Endodermal cell (in vitro differentiated cells): ENCODE measurements at regions not wholly inside any gene's neighbourhood (a gene's known extent, or its start where the extent isn't known, plus 50 kb on each side); places are given as distances from the start of the nearest gene placed in this dataset.

Experiments used
- DNase-seq: peaks from one replicate; pipeline ENCODE4 v3.0.0-alpha.2; 2017
- H3K27ac ChIP-seq: 2 replicates; pipeline ENCODE4 v1.5.1; 2013; ENCODE audit warnings: mild to moderate bottlenecking, low read depth, low read length, moderate library complexity
- H3K27me3 ChIP-seq: 2 replicates; pipeline ENCODE4 v1.6.1; 2013; ENCODE audit warnings: mild to moderate bottlenecking, low read length, moderate library complexity; ENCODE audit not compliant: insufficient read depth, control insufficient read depth, poor library complexity, severe bottlenecking
- H3K36me3 ChIP-seq: 2 replicates; pipeline ENCODE4 v1.7.0; 2013; ENCODE audit warnings: mild to moderate bottlenecking, low read length, moderate library complexity; ENCODE audit not compliant: control insufficient read depth, insufficient read depth
- H3K4me1 ChIP-seq: one replicate; pipeline ENCODE4 v1.7.0; 2013; ENCODE audit warnings: low read length; ENCODE audit not compliant: control insufficient read depth, insufficient read depth
- H3K4me3 ChIP-seq: 2 replicates; pipeline ENCODE4 v1.5.1; 2013; ENCODE audit warnings: mild to moderate bottlenecking, low read length, moderate library complexity
- H3K9ac ChIP-seq: 2 replicates; pipeline ENCODE4 v1.6.1; 2013; ENCODE audit warnings: mild to moderate bottlenecking, low read length, moderate library complexity; ENCODE audit not compliant: poor library complexity, severe bottlenecking; ENCODE audit errors: extremely low read depth
- H3K9me3 ChIP-seq: 2 replicates; pipeline ENCODE4 v1.6.1; 2013; ENCODE audit warnings: mild to moderate bottlenecking, low read length, moderate library complexity; ENCODE audit not compliant: control insufficient read depth
- H3K27ac Mint-ChIP-seq: 2 replicates; pipeline ENCODE4 v1.8.0; 2020; ENCODE audit warnings: mixed read lengths
- H3K27me3 Mint-ChIP-seq: 2 replicates; pipeline ENCODE4 v1.8.0; 2021; ENCODE audit warnings: mild to moderate bottlenecking, mixed read lengths; ENCODE audit not compliant: insufficient read depth
- H3K36me3 Mint-ChIP-seq: 2 replicates; pipeline ENCODE4 v1.8.0; 2020; ENCODE audit warnings: low read depth, mixed read lengths
- H3K4me1 Mint-ChIP-seq: 2 replicates; pipeline ENCODE4 v1.8.0; 2020; ENCODE audit warnings: mixed read lengths
- H3K4me3 Mint-ChIP-seq: 2 replicates; pipeline ENCODE4 v1.8.0; 2020; ENCODE audit warnings: mild to moderate bottlenecking, moderate library complexity, mixed read lengths
- H3K9me3 Mint-ChIP-seq: 2 replicates; pipeline ENCODE4 v1.8.0; 2020; ENCODE audit warnings: mild to moderate bottlenecking, mixed read lengths
- CTCF ChIP-seq: fragments of 200-600 bp; sonication (generic); conservative IDR thresholded peaks from 2 replicates; pipeline ENCODE4 v1.5.0; 2021; ENCODE audit warnings: antibody characterized with exemption, mild to moderate bottlenecking
- WGBS, 2 experiments: methylation state at CpG; one replicate each; pipeline versions ENCODE4 v1.1.5 to v1.1.7; 2013; ENCODE audit warnings: missing lambda C conversion rate in 2 of 2, mixed read lengths in 1 of 2; ENCODE audit not compliant: insufficient coverage in 1 of 2, insufficient read length in 1 of 2; 5-methylcytosine and 5-hydroxymethylcytosine counted together

- no peaks in the 10 kb centered on the region for H3K27me3 Mint-ChIP-seq
These were observed 705.3 kb downstream of the SOCS6 start for GRCh38 chr18:70994116-70994515.

GRCh38 chr18:70991577-70991976 lies 702.7 kb downstream of the SOCS6 start:
- no peak overlapping the region for H3K27ac Mint-ChIP-seq
- H3K27ac ChIP-seq = no peak overlapping the region
- peaks cover 4% of the 10 kb centered on the region for H3K36me3 Mint-ChIP-seq
- H3K9me3 Mint-ChIP-seq = peaks cover 34% of the 10 kb centered on the region
- H3K27me3 ChIP-seq = no peaks in the 10 kb centered on the region
- no peaks in the 10 kb centered on the region for H3K4me1 ChIP-seq
- no peak for DNase-seq
- peaks cover 1% of the 10 kb centered on the region for H3K4me1 Mint-ChIP-seq
- TF ChIP-seq CTCF = no peak
- H3K9ac ChIP-seq = no peak overlapping the region
- H3K27me3 Mint-ChIP-seq = no peaks in the 10 kb centered on the region
- H3K4me3 Mint-ChIP-seq = no peak overlapping the region
- no peaks in the 10 kb centered on the region for H3K36me3 ChIP-seq
- peaks cover 58% of the 10 kb centered on the region for H3K9me3 ChIP-seq
- no peak overlapping the region for H3K4me3 ChIP-seq

More at GRCh38 chr18:70994116-70994515, 705.3 kb downstream of the SOCS6 start:
- H3K4me3 ChIP-seq = no peak overlapping the region
- no peak for DNase-seq
- Mint-ChIP-seq H3K27ac (no peak overlapping the region), H3K36me3 (peaks cover 4% of the 10 kb centered on the region), H3K4me3 (no peak overlapping the region), H3K4me1 (peaks cover 7% of the 10 kb centered on the region), H3K9me3 (peaks cover 18% of the 10 kb centered on the region)
- H3K27me3 ChIP-seq = no peaks in the 10 kb centered on the region
- no peaks in the 10 kb centered on the region for H3K36me3 ChIP-seq
- no peaks in the 10 kb centered on the region for H3K4me1 ChIP-seq
- H3K27ac ChIP-seq = no peak overlapping the region
- TF ChIP-seq CTCF = no peak
- no peak overlapping the region for H3K9ac ChIP-seq
- peaks cover 42% of the 10 kb centered on the region for H3K9me3 ChIP-seq
- WGBS, 2 experiments = 66% methylated on average over 2 of the region's 3 CpGs; no CpG with 5 or more reads in 1 of the 2 experiments

- H3K9me3 ChIP-seq = peaks cover 78% of the 10 kb centered on the region
- WGBS, 2 experiments = 87% methylated on average over 1 of the region's 1 CpG; no CpG with 5 or more reads in 1 of the 2 experiments
- H3K9ac ChIP-seq = no peak overlapping the region
These were observed 697.1 kb downstream of the SOCS6 start for GRCh38 chr18:70985948-70986347.

More at GRCh38 chr18:70985948-70986347, 697.1 kb downstream of the SOCS6 start:
- no peaks in the 10 kb centered on the region for H3K36me3 ChIP-seq
- H3K4me3 Mint-ChIP-seq = no peak overlapping the region
- no peak overlapping the region for H3K27ac Mint-ChIP-seq
- no peak for DNase-seq
- no peaks in the 10 kb centered on the region for H3K36me3 Mint-ChIP-seq
- no peaks in the 10 kb centered on the region for H3K27me3 Mint-ChIP-seq
- no peaks in the 10 kb centered on the region for H3K4me1 Mint-ChIP-seq
- no peak overlapping the region for H3K4me3 ChIP-seq
- peaks cover 47% of the 10 kb centered on the region for H3K9me3 Mint-ChIP-seq
- no peaks in the 10 kb centered on the region for H3K4me1 ChIP-seq
- no peak overlapping the region for H3K27ac ChIP-seq
- no peak for TF ChIP-seq CTCF
- H3K27me3 ChIP-seq = no peaks in the 10 kb centered on the region
